ENCODE measurements at regions not wholly inside any gene's neighbourhood (a gene's known extent, or its start where the extent isn't known, plus 50 kb on each side); places are given as distances from the start of the nearest gene placed in this dataset.

- no peak for TF ChIP-seq CTCF (conservative IDR thresholded peaks at IDR 0.05; ENCODE audit: low read depth, low read length)
- no peak for TF ChIP-seq EZH2 (IDR thresholded peaks at IDR 0.05; ENCODE audit: borderline replicate concordance, low read depth, low read length, poor library complexity, severe bottlenecking)
Observed at GRCh38 chr22:27008454-27008853, 351.1 kb downstream of the MIAT start.

Data from A673 (cell line).